Central memory CD8-positive, alpha-beta T cell (primary cell): ENCODE measurements at regions not wholly inside any gene's neighbourhood (a gene's known extent, or its start where the extent isn't known, plus 50 kb on each side); places are given as distances from the start of the nearest gene placed in this dataset.

Experiments
- ATAC-seq: fragments of 150-1000 bp; cut with Tn5 transposase; replicated peaks from 2 replicates; pipeline ENCODE4 v1.10.0; 2022; ENCODE audit warnings: mild to moderate bottlenecking, moderate FRiP score, moderate number of reproducible peaks; ENCODE audit not compliant: poor library complexity, severe bottlenecking; ENCODE audit errors: extremely low read depth
- DNase-seq, 2 donors: peaks; one replicate each; pipeline ENCODE4 v3.0.0; 2021; ENCODE audit warnings: low spot score in 2 of 2
- H3K27ac Mint-ChIP-seq: one replicate; pipeline ENCODE4 v1.8.0; 2022; ENCODE audit warnings: low read depth, mild to moderate bottlenecking, moderate library complexity, mixed read lengths
- H3K27me3 Mint-ChIP-seq: one replicate; pipeline ENCODE4 v1.8.0; 2022; ENCODE audit warnings: mixed read lengths
- H3K36me3 Mint-ChIP-seq: one replicate; pipeline ENCODE4 v1.8.0; 2022; ENCODE audit warnings: mild to moderate bottlenecking, moderate library complexity, mixed read lengths; ENCODE audit not compliant: insufficient read depth
- H3K4me1 Mint-ChIP-seq: one replicate; pipeline ENCODE4 v1.8.0; 2022; ENCODE audit warnings: mixed read lengths
- H3K4me3 Mint-ChIP-seq: one replicate; pipeline ENCODE4 v1.8.0; 2022; ENCODE audit warnings: mild to moderate bottlenecking, moderate library complexity, mixed read lengths
- H3K9me3 Mint-ChIP-seq: one replicate; pipeline ENCODE4 v1.8.0; 2022; ENCODE audit warnings: mixed read lengths

- Mint-ChIP-seq H3K9me3 (no peaks in the 10 kb centered on the region), H3K4me1 (no peaks in the 10 kb centered on the region), H3K4me3 (no peak overlapping the region), H3K36me3 (no peaks in the 10 kb centered on the region), H3K27me3 (peaks cover 43% of the 10 kb centered on the region), H3K27ac (no peak overlapping the region)
- DNase-seq = no peak
- ATAC-seq = no peak
These were observed 181.3 kb upstream of the TMC3 start for GRCh38 chr15:81555346-81555745.

- ATAC-seq = no peak
- H3K4me1 Mint-ChIP-seq = no peaks in the 10 kb centered on the region
- no peak for DNase-seq
- peaks cover 14% of the 10 kb centered on the region for H3K27me3 Mint-ChIP-seq
- no peak overlapping the region for H3K27ac Mint-ChIP-seq
- H3K9me3 Mint-ChIP-seq = no peaks in the 10 kb centered on the region
- peaks cover 2% of the 10 kb centered on the region for H3K36me3 Mint-ChIP-seq
- no peak overlapping the region for H3K4me3 Mint-ChIP-seq
These were observed 174.5 kb upstream of the TMC3 start for GRCh38 chr15:81548365-81549130.

- Mint-ChIP-seq H3K4me3 (no peak overlapping the region), H3K27me3 (peaks cover 14% of the 10 kb centered on the region), H3K4me1 (no peaks in the 10 kb centered on the region), H3K27ac (no peak overlapping the region), H3K36me3 (peaks cover 2% of the 10 kb centered on the region), H3K9me3 (no peaks in the 10 kb centered on the region)
- DNase-seq (no peak), ATAC-seq (no peak)
These were observed 173.6 kb upstream of the TMC3 start for GRCh38 chr15:81547521-81548132.

- no peak for ATAC-seq
- Mint-ChIP-seq H3K27ac (no peak overlapping the region), H3K4me1 (no peaks in the 10 kb centered on the region), H3K36me3 (peaks cover 2% of the 10 kb centered on the region), H3K27me3 (peaks cover 14% of the 10 kb centered on the region), H3K4me3 (no peak overlapping the region), H3K9me3 (no peaks in the 10 kb centered on the region)
- DNase-seq = no peak
These were observed 170.4 kb upstream of the TMC3 start for GRCh38 chr15:81544385-81544784.

GRCh38 chr15:81540909-81541308 lies 166.9 kb upstream of the TMC3 start:
- no peaks in the 10 kb centered on the region for H3K36me3 Mint-ChIP-seq
- H3K27ac Mint-ChIP-seq = no peak overlapping the region
- H3K4me1 Mint-ChIP-seq = no peaks in the 10 kb centered on the region
- no peaks in the 10 kb centered on the region for H3K9me3 Mint-ChIP-seq
- DNase-seq (no peak), ATAC-seq (no peak)
- H3K4me3 Mint-ChIP-seq = no peak overlapping the region
- H3K27me3 Mint-ChIP-seq = peaks cover 21% of the 10 kb centered on the region

GRCh38 chr15:81536356-81536755 lies 162.3 kb upstream of the TMC3 start:
- Mint-ChIP-seq H3K27ac (no peak overlapping the region), H3K27me3 (peaks cover 63% of the 10 kb centered on the region), H3K4me1 (no peaks in the 10 kb centered on the region), H3K4me3 (no peak overlapping the region), H3K36me3 (no peaks in the 10 kb centered on the region), H3K9me3 (no peaks in the 10 kb centered on the region)
- ATAC-seq (no peak), DNase-seq (no peak)

- Mint-ChIP-seq H3K27me3 (peaks cover 70% of the 10 kb centered on the region), H3K36me3 (no peaks in the 10 kb centered on the region), H3K4me1 (no peaks in the 10 kb centered on the region), H3K9me3 (no peaks in the 10 kb centered on the region), H3K27ac (no peak overlapping the region), H3K4me3 (no peak overlapping the region)
- ATAC-seq = no peak
- no peak for DNase-seq
These were observed 160.1 kb upstream of the TMC3 start for GRCh38 chr15:81534124-81534523.

- H3K4me1 Mint-ChIP-seq = no peaks in the 10 kb centered on the region
- DNase-seq (no peak), ATAC-seq (no peak)
- no peak overlapping the region for H3K27ac Mint-ChIP-seq
- H3K36me3 Mint-ChIP-seq = no peaks in the 10 kb centered on the region
- no peak overlapping the region for H3K4me3 Mint-ChIP-seq
- no peaks in the 10 kb centered on the region for H3K9me3 Mint-ChIP-seq
- H3K27me3 Mint-ChIP-seq = peaks cover 60% of the 10 kb centered on the region
These were observed 158.0 kb upstream of the TMC3 start for GRCh38 chr15:81532001-81532400.

GRCh38 chr15:81531109-81531592 lies 157.1 kb upstream of the TMC3 start:
- Mint-ChIP-seq H3K9me3 (no peaks in the 10 kb centered on the region), H3K4me3 (no peak overlapping the region), H3K36me3 (no peaks in the 10 kb centered on the region), H3K27ac (no peak overlapping the region), H3K4me1 (no peaks in the 10 kb centered on the region), H3K27me3 (peaks cover 51% of the 10 kb centered on the region)
- no peak for ATAC-seq
- DNase-seq = no peak

- ATAC-seq (no peak), DNase-seq (no peak)
- Mint-ChIP-seq H3K27me3 (peaks cover 45% of the 10 kb centered on the region), H3K9me3 (no peaks in the 10 kb centered on the region), H3K4me3 (no peak overlapping the region), H3K27ac (no peak overlapping the region), H3K4me1 (no peaks in the 10 kb centered on the region), H3K36me3 (no peaks in the 10 kb centered on the region)
These were observed 156.3 kb upstream of the TMC3 start for GRCh38 chr15:81530271-81530691.

- Mint-ChIP-seq H3K4me1 (no peaks in the 10 kb centered on the region), H3K27me3 (peaks cover 45% of the 10 kb centered on the region), H3K4me3 (no peak overlapping the region), H3K36me3 (no peaks in the 10 kb centered on the region), H3K9me3 (no peaks in the 10 kb centered on the region), H3K27ac (no peak overlapping the region)
- DNase-seq = no peak
- ATAC-seq = no peak
These were observed 155.5 kb upstream of the TMC3 start for GRCh38 chr15:81529481-81529880.

- H3K4me1 Mint-ChIP-seq = no peaks in the 10 kb centered on the region
- H3K4me3 Mint-ChIP-seq = no peak overlapping the region
- no peak for ATAC-seq
- H3K27ac Mint-ChIP-seq = no peak overlapping the region
- peaks cover 23% of the 10 kb centered on the region for H3K27me3 Mint-ChIP-seq
- H3K36me3 Mint-ChIP-seq = no peaks in the 10 kb centered on the region
- H3K9me3 Mint-ChIP-seq = no peaks in the 10 kb centered on the region
- DNase-seq = no peak
These were observed 152.0 kb upstream of the TMC3 start for GRCh38 chr15:81526029-81526428.

GRCh38 chr15:81524496-81524895 lies 150.5 kb upstream of the TMC3 start:
- H3K4me3 Mint-ChIP-seq = no peak overlapping the region
- no peaks in the 10 kb centered on the region for H3K36me3 Mint-ChIP-seq
- DNase-seq = no peak
- H3K27ac Mint-ChIP-seq = no peak overlapping the region
- no peaks in the 10 kb centered on the region for H3K4me1 Mint-ChIP-seq
- no peak for ATAC-seq
- peaks cover 20% of the 10 kb centered on the region for H3K27me3 Mint-ChIP-seq
- no peaks in the 10 kb centered on the region for H3K9me3 Mint-ChIP-seq
